ENCODE measurements at regions not wholly inside any gene's neighbourhood (a gene's known extent, or its start where the extent isn't known, plus 50 kb on each side); places are given as distances from the start of the nearest gene placed in this dataset.

- no peak for DNase-seq
- H3K4me3 ChIP-seq = no peak overlapping the region
- no peaks in the 10 kb centered on the region for H3K27me3 ChIP-seq
- no peaks in the 10 kb centered on the region for H3K36me3 ChIP-seq
- TF ChIP-seq CTCF (IDR thresholded peaks at IDR 0.05) = no peak
- intact Hi-C loops (cut with DNase I) = no loop called here
- 97 to 98% methylated on average over 1 of the region's 1 CpG for WGBS, 2 donors
- H3K4me1 ChIP-seq = peaks cover 0 to 10% (median 0%) of the 10 kb centered on the region in 9 donors
- no peaks in the 10 kb centered on the region for H3K9me3 ChIP-seq
- no peak overlapping the region for H3K27ac ChIP-seq
- ATAC-seq = no peak
These were observed 485.7 kb downstream of the FOXO1 start for GRCh38 chr13:40180776-40181175.

GRCh38 chr13:40181203-40181845, 485.1 kb downstream of the FOXO1 start:
- Histone ChIP-seq H3K4me1 (peaks cover 0 to 10% (median 0%) of the 10 kb centered on the region in 9 donors), H3K27ac (no peak overlapping the region), H3K4me3 (no peak overlapping the region), H3K9me3 (no peaks in the 10 kb centered on the region), H3K27me3 (no peaks in the 10 kb centered on the region), H3K36me3 (no peaks in the 10 kb centered on the region)
- 90 to 91% methylated on average over 4 of the region's 4 CpGs for WGBS, 2 donors
- TF ChIP-seq CTCF (IDR thresholded peaks at IDR 0.05) = no peak
- DNase-seq (no peak), ATAC-seq (peak in 2 of 8 donors; percentile 44 to 46)
- intact Hi-C loops (cut with DNase I) = no loop called here

- 80 to 98% methylated on average over 2 of the region's 2 CpGs for WGBS, 2 donors
These were observed 483.9 kb downstream of the FOXO1 start for GRCh38 chr13:40182591-40182990.

GRCh38 chr13:40185414-40185813, 481.0 kb downstream of the FOXO1 start:
- ATAC-seq = no peak
- H3K36me3 ChIP-seq = no peaks in the 10 kb centered on the region
- no peak overlapping the region for H3K27ac ChIP-seq
- no peak for DNase-seq
- WGBS, 2 donors = 67% methylated on average over 2 of the region's 2 CpGs
- no peaks in the 10 kb centered on the region for H3K27me3 ChIP-seq
- H3K9me3 ChIP-seq = no peaks in the 10 kb centered on the region
- no peak overlapping the region for H3K4me3 ChIP-seq
- intact Hi-C loops (cut with DNase I) = no loop called here
- H3K4me1 ChIP-seq = peaks cover 4 to 15% (median 8%) of the 10 kb centered on the region in 9 donors
- TF ChIP-seq CTCF (IDR thresholded peaks at IDR 0.05) = no peak

More at GRCh38 chr13:40182591-40182990, 483.9 kb downstream of the FOXO1 start:
- H3K4me1 ChIP-seq = peaks cover 0 to 10% (median 0%) of the 10 kb centered on the region in 9 donors
- TF ChIP-seq CTCF (IDR thresholded peaks at IDR 0.05) = no peak
- ATAC-seq (no peak), DNase-seq (no peak)
- no peak overlapping the region for H3K27ac ChIP-seq
- H3K27me3 ChIP-seq = no peaks in the 10 kb centered on the region
- H3K36me3 ChIP-seq = no peaks in the 10 kb centered on the region
- no peaks in the 10 kb centered on the region for H3K9me3 ChIP-seq
- intact Hi-C loops (cut with DNase I) = no loop called here
- H3K4me3 ChIP-seq = no peak overlapping the region

All from heart right ventricle (tissue), 16 donors.